NCI-H2227 (cell line): ENCODE measurements at regions not wholly inside any gene's neighbourhood (a gene's known extent, or its start where the extent isn't known, plus 50 kb on each side); places are given as distances from the start of the nearest gene placed in this dataset.

Experiments used
- DNase-seq: peaks from one replicate; lab custom pipeline; 2025; ENCODE audit not compliant: unreplicated experiment; lab: John Stamatoyannopoulos, UW

DNA sequence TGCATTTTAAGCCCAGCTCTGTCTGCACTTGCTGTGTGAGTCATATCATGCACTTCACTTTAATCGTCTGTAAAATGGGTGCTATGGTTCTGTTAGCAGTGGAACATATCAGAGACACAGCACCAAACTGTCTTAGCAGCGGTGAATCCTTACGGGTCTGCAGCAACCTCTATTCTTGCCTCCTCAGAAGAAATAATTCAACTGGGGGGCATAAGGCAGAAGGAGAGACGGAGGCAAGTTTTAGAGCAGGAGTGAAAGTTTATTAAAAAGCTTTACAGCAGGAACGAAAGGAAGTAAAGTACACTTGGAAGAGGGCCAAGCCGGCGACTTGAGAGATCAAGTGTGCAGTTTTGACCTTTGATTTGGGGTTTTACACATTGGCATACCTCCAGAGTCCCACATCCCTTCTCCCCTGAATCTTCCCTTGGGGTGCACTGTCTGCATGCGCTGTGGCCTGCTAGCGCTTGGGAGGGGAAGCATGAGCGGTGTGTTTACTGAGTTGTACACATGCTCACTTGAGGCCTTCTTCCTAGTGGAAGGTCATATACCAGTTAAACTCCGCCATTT, 109.8 kb downstream of the DDX1 start:
- no peak for DNase-seq

DNA sequence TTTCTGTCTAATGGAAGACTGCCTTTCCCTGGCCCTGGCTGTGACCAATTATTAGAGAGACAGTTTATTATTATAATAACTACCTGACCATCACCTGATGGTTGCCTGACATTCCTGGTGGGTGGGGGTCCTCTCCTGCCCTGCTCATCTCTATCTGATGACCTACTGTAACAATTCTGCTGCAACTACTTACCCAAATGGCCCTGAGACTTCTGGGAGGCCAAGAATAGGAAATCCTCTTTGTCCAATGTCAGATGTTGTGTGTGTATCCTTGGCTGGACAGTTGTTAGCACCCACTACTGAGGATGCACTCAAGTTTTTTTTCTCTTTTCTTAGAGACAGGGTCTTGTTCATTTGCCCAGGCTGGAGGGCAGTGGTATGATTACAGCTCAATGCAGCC, 110.3 kb downstream of the DDX1 start:
- no peak for DNase-seq

DNA sequence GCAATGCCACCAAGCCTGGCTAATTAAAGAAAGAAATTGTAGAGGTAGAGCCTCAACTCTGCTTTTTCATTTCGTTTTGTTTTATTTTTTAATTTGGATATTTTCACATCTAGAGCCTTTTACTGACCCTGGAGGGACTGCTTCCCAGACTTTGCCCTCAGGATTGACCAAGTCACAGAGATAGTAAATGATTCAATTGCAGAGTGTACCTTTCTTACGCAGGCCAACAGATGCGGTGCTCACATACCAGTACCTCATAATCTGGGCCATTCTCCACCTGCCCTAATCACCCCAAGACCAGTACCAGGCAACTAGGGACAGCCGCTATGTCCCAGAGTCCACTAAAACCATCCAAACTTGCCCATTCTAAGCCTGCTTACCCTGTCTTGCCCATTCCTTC, 110.8 kb downstream of the DDX1 start:
- no peak for DNase-seq

DNA sequence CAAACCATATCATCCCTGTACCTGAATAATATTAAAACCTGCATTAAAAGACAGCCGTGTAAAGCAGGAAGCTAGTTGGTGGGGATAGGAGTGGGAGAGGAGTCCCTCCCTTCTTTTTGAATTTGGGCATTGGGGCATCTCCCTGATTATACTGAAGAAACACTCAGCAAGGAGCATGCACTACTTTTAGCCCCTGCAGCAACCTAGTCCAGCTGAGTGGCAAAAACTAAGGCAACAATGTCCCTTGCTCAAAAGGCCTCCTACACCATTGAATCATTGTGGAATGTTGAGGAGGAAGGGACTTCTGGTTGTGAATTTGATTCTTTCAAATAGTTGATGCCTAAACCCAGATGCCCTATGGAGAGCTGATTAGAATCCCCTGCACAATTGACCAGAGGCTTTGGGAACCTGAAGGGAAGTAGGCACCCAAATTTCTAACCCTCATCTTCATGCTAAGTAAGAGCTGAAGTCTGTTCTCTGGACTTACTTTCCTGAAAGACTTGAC, 111.7 kb downstream of the DDX1 start:
- no peak for DNase-seq

DNA sequence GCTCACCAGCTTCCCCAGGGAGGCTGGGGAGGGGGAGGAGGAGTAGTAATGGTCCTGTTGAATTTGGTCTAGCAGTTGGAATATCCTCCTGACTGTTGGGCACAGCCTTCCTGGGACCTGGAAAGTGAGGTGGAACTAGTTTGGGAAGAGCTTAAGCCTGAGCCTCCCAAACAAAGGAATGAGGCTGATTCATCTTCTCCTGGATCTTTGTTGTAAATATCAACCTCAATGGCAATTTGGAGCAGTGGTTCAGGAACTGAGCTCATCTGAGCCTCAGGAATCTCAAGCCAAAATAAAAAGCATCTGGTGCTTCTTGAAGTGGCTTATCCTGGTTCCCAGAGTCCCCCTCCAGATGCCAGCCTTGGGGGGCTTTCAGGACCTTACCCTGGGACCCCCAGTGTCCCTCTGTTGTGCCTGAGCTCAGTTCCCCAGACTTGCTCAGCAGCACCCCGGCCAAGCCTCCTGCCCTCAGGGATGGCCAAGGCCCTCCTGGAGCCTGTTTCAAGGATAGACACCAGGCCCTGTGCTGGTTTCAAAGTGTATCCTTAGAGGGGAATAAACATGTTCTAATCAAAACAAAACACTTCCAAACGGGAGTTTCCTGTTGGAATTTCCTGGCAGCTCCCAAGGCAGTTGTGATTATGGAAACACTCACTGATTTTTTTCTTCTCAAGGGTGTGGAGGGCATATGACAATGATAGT, 112.6 kb downstream of the DDX1 start:
- DNase-seq, result no peak

DNA sequence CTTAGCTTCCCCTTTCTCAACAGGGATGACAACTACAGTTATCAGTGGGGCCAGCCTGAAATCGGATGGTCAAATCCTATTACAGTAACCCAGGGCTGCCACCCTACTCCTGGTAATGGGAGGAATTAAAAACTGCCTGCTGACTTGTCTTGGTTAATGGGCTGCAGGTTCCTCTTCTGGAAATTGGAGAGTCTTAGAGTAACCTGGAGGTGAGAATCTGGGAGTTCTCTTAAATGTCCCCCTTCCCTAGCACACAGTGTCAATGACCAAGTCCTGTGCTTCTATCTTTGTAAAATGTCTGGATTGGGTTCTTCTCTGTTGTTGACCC, 113.1 kb downstream of the DDX1 start:
- no peak for DNase-seq

DNA sequence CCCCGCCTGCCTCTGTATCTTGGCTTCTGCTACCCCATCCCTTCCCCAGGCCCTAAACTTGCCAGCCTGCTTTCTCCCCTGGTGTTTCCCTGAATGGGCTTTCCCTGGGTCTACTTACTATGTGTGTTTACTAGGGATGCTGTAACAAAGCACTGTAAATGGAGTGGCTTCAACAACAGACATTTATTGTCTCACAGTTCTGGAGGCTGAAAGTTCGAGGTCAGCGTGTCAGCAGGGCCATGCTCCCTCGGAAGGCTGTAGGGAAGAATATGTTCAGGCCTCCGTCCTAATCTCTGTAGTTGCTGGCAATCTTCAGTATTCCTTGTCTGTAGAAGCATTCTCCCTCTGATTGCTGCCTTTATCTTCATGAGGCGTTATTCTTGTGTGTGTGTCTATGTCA, 113.6 kb downstream of the DDX1 start:
- no peak for DNase-seq

DNA sequence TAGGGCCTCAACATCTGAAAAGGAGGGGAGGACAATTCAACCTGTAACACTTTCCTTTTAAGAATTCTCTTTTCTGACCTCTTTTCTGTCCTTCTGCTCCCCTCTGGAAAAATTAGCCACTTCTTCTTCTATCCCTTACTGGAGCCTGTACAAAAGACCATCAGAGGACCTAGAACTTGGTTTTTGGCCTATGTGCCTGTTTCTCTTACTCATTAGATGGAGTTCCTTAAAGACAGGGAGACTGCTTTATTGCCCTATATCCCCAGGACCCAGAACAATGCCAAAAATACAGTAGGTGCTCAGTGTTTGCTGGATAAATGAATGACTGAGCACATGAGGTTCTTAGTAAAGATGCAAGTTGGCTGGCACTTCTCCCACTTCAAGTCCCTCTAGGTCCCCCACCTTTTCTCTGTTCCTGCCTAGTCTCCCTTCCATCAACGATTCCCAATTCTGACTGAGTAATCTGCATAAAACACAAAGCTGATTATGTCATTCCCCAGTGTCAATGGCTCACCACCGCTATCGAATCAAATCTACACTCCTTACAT, 114.2 kb downstream of the DDX1 start:
- no peak for DNase-seq

DNA sequence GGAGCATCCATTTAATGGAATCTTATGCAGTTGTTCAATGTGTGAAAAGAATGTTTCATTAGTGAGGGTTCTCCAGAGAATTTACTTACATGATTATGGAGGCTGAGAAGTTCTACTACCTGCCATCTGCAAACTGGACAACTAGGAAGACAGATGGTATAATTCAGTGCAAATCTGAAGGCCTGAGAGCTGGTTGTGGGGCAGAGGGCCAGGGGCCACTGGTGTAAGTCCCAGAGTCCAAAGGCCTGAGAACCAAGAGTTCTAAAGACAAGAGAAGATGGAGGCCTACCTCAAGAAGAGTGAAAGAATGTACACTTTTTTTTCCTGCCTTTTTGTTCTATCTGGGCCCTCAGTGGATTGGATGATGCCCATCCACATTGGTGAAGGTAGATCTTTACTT, 114.8 kb downstream of the DDX1 start:
- DNase-seq, result no peak

DNA sequence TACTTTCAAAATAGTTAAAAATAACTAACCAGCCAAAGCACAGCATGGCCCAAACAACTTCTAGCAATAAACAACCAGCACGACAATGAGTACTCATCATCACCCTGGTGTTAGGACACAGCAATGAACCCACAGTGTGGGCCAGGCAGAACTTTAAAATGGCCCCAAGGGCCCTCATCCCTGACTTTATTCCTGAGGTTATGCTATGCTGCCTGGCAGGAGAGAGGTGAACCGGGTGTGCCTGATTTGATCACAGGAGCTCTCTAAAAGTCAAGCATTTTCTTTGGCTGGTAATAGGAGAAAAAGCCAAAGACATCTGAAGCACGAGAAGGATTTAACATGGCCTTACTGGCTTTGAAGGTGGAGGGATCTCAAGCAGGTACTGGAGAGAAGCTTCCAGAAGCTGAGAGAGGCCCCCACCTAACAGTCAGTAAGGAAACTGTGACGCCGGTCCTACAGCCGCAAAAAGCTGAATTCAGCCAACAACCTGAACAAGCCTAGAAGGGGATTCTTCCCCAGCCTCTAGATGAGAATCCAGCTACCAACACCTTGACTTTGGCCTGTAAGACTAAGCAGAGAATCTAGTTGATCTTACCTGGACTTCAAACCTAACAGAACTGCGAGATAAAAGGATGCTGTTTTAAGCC, 115.4 kb downstream of the DDX1 start:
- DNase-seq, result no peak

DNA sequence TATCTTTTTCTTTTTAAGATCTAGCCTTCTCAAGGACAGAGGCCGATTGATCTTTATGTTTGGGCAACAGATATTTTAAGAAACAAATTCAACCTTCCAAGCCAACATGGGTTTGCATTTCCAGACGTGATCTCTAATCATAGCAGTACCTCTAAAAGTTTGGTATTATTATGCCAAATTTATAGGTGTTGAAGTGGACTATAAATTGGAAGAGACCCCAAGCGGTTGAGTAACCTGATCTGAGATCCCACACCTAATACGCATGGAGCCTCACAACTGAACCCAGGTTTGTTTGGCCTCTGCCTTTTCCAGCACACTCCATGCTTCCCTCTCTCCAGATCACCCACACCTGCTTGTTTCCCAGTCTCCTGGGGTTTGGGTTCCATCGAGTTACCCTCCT, 116.5 kb downstream of the DDX1 start:
- no peak for DNase-seq

DNA sequence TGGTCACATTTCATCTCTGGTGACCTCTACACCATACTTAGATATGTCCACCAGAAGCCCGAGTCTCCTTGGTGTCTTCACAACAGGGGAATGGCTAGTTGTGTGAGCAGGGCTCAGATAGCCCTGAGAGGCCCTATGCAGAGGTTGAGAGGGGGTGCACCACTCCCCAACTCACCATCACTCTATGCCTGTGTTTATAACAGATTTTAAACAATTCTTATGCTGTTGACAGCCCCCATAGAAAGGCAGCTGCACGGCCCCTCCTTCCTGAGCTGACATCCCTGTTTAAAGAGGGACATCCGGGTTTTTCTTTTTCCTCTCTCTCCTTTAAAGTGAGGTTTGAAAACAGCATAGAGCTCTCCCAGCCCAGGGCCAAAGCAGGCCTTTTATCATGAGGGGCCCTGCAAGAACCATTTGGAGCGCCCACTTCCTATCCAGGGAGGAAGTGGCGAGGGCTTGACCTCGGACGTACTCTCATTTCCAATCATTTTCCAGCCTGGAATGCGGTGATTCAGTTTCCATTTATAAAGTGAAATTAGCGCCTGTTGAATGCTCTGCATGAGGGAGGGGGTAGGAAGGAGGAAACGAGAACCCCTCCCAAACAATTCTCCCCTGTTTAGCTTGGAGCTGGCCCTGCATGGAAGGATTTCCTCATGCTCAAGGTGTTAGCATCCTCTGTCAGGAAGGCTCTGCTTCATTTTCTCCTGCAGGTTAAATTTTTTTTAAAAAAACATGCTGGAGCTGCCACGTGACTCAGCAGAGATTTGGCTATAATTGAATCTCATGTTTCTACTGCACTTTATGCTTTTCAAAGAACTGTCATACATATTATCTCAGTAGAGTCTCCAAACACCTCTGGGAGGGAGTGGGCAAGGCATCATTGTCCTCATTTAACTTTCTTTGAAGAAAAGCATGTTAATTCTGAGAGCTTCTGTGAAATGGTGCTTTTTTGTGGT, 117.5 kb downstream of the DDX1 start:
- no peak for DNase-seq

DNA sequence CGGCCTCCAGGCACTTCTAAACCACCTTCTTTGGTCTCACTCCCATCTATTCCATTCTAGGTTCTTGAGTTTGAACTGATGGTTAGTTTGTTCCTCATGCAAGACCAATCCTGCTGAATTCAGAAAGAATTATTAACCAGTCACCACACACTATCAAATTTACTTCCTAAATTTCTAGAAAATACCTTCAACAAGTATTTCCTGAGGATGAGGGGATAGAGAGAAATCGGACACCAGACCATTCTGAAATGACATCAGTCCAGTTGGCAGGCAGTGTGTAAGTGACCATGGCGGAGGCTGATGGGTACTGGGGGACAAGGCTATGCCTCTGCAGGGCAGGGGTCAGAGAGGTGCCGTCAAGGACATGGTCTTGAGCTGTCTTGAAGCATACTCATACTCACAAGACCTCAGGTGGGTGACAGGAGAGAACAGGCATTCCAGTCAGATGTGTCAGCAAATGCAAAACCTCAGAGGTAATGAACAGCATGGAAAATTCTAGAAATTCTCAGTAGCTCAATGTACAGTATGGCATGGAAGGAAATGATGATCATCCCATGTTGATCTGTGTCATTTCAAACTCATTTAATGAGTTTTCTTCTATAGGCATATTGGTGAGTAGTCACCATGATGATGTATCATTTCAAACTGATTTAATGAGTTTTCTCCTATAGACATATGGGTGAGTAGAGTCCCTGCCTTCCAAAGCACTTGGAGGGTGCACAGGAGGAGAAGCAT, 119.6 kb downstream of the DDX1 start:
- no peak for DNase-seq

DNA sequence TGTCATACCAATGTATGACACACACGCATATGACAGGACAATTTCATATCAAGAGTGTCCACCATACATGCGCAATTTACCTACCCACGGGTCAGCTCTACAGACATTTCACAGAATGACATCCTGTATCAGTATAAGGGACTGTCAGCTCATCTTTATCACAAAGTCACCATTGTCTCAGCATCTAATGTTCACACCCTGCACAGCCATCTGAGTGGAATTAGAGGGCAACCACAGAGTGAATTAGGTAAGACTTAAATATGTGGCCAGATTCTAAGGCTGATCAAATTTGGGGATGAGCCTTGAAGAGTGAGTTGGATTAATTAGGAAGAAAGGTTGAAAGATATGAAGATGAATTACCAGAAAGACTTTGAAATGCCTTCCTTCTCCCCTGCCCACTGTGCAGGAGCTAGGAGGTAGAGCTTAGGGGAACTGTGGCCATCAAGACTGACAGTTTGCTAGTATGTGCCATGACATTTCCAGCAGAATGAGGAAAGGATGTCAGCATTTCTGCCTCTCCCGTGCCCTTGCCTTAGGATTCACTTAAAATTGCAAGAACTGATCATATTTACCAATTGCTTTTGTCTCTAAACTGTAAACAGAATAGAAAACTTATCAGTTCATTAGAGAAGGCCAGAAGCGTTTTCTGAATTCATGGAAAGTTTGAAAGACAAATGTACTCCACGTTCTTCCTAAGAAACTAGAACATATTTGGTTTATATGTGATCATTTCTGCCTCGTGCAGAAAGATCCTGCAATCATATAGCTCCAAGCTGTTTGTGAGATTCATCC, 121.1 kb downstream of the DDX1 start:
- no peak for DNase-seq

DNA sequence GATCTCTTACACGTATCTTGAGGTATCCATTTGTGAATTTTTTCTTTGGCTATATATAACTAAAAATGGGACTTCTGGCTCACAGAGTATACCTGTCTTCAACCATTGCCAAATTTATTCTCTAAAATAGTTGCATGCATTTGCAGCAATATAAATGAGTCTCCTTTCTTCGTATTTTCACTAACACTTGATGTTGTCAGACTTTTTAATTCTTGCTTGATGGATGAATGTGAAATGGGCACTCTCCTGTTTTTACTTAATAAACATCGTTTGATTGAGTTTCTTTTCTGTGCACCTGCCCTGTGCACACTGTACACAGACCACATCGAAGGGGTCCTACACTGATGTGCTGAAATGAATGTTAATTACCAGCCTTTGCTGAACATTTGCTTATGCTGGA, 121.8 kb downstream of the DDX1 start:
- DNase-seq, result no peak

DNA sequence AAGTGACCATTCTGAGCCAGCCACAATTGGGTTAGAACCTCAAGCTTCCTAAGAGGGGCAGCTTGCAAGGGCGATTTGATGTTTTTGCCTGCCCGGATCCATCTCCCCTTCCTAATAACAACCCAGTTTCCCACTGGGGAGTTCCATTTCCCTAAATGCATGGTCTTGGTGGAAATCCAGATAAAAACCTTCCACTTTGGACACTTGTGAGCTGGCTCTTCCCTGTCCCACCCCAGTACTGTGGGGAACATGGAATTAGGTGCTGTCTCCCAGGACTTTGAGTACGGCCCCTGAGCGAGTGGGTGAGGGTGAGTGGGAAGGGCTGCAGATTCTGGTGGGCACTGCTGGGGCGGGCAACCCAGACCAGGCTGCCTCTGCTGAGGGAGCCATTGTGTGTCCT, 122.3 kb downstream of the DDX1 start:
- no peak for DNase-seq

DNA sequence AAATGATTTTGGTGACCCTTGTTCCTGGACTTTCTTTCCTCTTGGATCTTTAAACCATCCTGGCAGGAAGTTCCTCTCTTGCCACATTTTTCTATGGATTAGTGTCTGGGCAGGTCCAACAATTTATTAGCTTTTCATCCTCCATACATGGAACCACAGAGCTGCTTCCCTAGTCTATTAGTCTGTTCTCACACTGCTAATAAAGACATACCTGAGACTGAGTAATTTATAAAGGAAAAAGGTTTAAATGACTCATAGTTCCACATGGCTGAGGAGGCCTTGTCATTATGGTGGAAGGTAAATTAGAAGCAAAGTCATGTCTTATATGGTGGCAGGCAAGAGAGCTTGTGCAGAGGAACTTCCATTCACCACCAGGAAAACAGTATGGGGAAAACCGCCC, 122.9 kb downstream of the DDX1 start:
- DNase-seq, result no peak

DNA sequence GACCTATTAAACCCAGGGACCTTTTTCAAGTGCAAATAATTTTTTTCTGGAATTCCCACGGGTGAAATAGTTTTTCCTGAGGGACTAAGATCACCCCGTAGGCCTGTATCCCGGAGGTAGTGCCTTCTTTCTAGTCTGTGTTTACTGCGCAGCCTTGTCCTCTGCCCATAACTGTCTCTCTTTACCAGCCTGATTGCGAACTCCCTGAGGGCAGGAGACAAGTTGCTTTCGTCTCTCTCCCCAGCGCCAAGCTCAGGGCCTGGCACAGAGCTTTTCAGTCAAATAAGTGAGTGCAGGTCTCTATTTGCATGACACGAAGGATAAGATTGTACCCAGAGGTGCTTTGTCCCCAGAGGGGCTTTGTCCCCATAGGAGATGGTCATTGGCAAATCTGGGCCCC, 123.9 kb downstream of the DDX1 start:
- DNase-seq, result no peak

DNA sequence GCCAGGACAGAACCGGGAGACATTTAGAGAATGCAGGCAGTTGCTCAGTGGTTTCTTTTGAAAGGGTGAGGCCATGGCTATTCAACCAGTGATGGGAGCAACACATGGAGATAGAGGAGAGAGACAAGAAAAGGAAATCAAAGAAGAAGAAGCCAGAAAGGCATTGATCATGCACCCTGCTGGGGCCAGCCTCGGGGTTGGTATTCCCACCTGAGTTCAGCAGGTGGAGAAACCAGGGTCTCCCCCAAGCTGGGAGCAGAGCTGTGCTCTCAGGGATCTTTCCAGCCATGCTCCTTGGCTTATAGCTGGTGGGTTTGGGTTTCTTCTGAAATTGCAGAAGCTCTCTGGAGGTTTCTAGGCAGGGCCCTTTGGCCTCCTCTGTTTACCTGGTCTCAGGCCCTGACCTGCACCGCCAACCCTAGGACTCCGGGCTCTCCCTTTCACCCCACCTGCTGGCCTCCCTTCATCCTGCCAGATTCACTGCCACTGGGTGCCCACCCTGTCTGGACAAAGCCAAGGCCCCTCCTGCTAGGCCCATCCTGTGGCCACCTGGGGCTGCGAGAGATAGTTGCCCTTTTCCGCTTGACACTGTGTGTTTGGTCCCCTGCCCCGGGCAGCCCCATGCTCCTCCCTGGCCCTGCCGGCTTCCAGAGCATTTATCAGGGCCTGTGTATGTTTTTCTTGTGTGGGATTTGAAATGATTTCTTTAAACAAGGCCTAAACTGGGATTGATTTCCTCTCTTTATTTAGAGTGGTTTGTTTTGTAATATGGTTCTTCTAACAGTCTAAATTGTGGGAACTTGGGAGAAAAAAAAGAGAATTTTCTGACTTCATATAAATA, 126.7 kb downstream of the DDX1 start:
- DNase-seq, result no peak
